Prostate gland (tissue), 2 donors: ENCODE measurements at regions not wholly inside any gene's neighbourhood (a gene's known extent, or its start where the extent isn't known, plus 50 kb on each side); places are given as distances from the start of the nearest gene placed in this dataset.

ENCODE experiments used
- POLR2A ChIP-seq: fragments of 450-650 bp; IDR thresholded peaks from one replicate; pipeline ENCODE4 v1.6.1; 2016; ENCODE audit warnings: antibody characterized with exemption, mild to moderate bottlenecking
- POLR2AphosphoS5 ChIP-seq: sonication (generic); formaldehyde crosslinking; IDR thresholded peaks from one replicate; pipeline ENCODE4 v1.6.1; 2017; ENCODE audit warnings: antibody characterized with exemption
- TF ChIP-seq, protein P1 (sequence below), 4 experiments: fragments of 200-600 bp in 2 of 4; fragments of 450-650 bp in 2 of 4; sonication (generic) in 2 of 4; IDR thresholded peaks; 1 replicate in 3 of 4; 2 replicates in 1 of 4; pipeline ENCODE4 v1.5.1; 2016 to 2019; ENCODE audit warnings: antibody characterized with exemption in 4 of 4, mild to moderate bottlenecking in 2 of 4, moderate library complexity in 2 of 4

DNA sequence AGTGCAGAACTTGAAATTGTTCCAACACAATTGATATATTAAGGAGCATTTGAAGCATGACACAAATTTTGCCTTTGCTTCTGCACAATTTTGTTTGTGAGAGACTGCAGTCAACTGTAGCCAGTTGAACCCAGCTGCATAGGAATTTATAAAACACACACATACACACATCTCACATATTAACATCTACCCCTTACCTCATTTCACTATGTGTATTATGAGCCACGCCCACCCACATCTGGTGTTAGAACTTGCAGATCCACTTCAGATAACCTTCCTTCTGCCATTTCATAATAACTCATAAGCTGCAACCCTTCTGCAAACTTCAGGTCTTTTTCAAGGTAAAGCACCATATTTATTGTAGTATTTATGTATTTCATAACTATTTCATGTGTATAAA is 188.1 kb upstream of the WDFY3 start:
- TF ChIP-seq, protein P1, sequence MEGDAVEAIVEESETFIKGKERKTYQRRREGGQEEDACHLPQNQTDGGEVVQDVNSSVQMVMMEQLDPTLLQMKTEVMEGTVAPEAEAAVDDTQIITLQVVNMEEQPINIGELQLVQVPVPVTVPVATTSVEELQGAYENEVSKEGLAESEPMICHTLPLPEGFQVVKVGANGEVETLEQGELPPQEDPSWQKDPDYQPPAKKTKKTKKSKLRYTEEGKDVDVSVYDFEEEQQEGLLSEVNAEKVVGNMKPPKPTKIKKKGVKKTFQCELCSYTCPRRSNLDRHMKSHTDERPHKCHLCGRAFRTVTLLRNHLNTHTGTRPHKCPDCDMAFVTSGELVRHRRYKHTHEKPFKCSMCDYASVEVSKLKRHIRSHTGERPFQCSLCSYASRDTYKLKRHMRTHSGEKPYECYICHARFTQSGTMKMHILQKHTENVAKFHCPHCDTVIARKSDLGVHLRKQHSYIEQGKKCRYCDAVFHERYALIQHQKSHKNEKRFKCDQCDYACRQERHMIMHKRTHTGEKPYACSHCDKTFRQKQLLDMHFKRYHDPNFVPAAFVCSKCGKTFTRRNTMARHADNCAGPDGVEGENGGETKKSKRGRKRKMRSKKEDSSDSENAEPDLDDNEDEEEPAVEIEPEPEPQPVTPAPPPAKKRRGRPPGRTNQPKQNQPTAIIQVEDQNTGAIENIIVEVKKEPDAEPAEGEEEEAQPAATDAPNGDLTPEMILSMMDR (IDR thresholded peaks at IDR 0.05), result no peak
- no peak for TF ChIP-seq POLR2AphosphoS5
- TF ChIP-seq POLR2A, result no peak
